ENCODE measurements at regions not wholly inside any gene's neighbourhood (a gene's known extent, or its start where the extent isn't known, plus 50 kb on each side); places are given as distances from the start of the nearest gene placed in this dataset.

DNA sequence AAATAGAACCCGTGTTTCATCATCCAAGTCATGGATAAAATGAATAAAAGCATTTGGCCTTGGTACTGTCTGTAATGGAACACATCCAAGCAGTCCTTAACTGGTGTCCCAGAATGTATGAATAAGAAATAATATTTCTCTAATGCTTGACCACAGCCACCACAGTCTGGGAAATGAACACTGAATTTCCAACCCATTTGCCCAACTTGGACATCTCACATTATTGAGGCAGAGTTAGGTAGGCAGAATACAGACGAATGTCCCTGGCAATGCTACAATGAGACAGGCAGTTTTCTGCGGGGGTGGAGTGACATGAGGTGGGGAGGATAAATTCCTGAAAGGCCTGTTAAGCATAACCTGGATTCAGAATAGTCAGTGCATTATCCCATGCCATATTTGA is 245.7 kb downstream of the ZIC1 start:
- H3K36me3 ChIP-seq: no peaks in the 10 kb centered on the region
- no peak overlapping the region for H3K27ac ChIP-seq
- no peak for TF ChIP-seq POLR2A (IDR thresholded peaks at IDR 0.05)
- TF ChIP-seq POLR2AphosphoS5 (IDR thresholded peaks at IDR 0.05; ENCODE audit: insufficient read depth in 1 of 2, low read depth in 1 of 2): no peak
- DNase-seq (ENCODE audit: extremely low spot score in 2 of 2): no peak
- no peak overlapping the region for H3K4me3 ChIP-seq
- intact Hi-C loops (cut with DNase I): no loop called here
- no peaks in the 10 kb centered on the region for H3K9me3 ChIP-seq
- no peaks in the 10 kb centered on the region for H3K4me1 ChIP-seq
- no peaks in the 10 kb centered on the region for H3K27me3 ChIP-seq

DNA sequence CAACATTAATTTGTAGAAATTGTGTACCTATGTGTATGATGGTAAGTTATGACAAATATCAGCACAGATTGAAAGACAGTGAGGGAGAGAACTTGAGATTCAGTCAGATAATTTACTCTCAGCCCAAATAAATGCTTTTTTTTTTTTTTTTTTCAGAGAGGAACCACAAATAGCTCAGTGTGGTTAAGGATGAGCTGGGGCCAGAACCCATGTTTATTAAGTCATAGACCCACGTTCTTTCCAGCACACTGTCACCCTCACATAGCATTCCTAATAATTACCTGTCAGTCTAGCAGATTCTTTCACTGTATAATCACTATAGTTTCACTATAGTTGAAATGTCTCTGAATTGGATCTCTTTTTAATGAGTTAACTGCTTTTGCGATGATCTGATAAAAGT is 246.1 kb downstream of the ZIC1 start:
- TF ChIP-seq POLR2AphosphoS5 (IDR thresholded peaks at IDR 0.05; ENCODE audit: insufficient read depth in 1 of 2, low read depth in 1 of 2) (no peak), POLR2A (IDR thresholded peaks at IDR 0.05) (no peak)
- TF ChIP-seq, protein P1, sequence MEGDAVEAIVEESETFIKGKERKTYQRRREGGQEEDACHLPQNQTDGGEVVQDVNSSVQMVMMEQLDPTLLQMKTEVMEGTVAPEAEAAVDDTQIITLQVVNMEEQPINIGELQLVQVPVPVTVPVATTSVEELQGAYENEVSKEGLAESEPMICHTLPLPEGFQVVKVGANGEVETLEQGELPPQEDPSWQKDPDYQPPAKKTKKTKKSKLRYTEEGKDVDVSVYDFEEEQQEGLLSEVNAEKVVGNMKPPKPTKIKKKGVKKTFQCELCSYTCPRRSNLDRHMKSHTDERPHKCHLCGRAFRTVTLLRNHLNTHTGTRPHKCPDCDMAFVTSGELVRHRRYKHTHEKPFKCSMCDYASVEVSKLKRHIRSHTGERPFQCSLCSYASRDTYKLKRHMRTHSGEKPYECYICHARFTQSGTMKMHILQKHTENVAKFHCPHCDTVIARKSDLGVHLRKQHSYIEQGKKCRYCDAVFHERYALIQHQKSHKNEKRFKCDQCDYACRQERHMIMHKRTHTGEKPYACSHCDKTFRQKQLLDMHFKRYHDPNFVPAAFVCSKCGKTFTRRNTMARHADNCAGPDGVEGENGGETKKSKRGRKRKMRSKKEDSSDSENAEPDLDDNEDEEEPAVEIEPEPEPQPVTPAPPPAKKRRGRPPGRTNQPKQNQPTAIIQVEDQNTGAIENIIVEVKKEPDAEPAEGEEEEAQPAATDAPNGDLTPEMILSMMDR (IDR thresholded peaks at IDR 0.05): no peak
- no peaks in the 10 kb centered on the region for H3K27me3 ChIP-seq
- intact Hi-C loops (cut with DNase I): no loop called here
- H3K27ac ChIP-seq: no peak overlapping the region
- no peaks in the 10 kb centered on the region for H3K4me1 ChIP-seq
- no peaks in the 10 kb centered on the region for H3K9me3 ChIP-seq
- no peaks in the 10 kb centered on the region for H3K36me3 ChIP-seq
- DNase-seq (ENCODE audit: extremely low spot score in 2 of 2): no peak
- no peak overlapping the region for H3K4me3 ChIP-seq

DNA sequence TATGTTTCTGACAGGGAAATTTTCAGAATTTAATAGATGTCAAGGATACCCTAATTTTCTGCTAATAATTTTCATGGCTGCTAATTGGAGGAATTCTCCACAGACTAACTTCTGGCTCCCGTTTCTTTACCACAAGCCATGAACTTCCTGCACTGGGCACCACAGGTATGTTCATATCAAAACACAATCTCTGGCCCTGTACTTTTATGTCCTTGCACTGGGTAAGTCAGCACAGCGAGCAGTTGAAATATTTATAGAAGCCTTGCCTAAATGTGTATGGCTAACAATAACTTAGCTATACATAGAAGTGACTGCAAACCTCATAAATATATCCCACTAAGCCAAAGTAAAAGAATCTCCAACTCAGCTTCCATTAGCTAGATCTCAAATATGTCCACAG is 246.9 kb downstream of the ZIC1 start:
- Histone ChIP-seq H3K4me1 (no peaks in the 10 kb centered on the region), H3K36me3 (no peaks in the 10 kb centered on the region), H3K27ac (no peak overlapping the region), H3K4me3 (no peak overlapping the region), H3K27me3 (no peaks in the 10 kb centered on the region), H3K9me3 (no peaks in the 10 kb centered on the region)
- no peak for DNase-seq (ENCODE audit: extremely low spot score in 2 of 2)
- intact Hi-C loops (cut with DNase I): no loop called here
- TF ChIP-seq POLR2AphosphoS5 (IDR thresholded peaks at IDR 0.05; ENCODE audit: insufficient read depth in 1 of 2, low read depth in 1 of 2): no peak
- TF ChIP-seq, protein P1 (IDR thresholded peaks at IDR 0.05): no peak

DNA sequence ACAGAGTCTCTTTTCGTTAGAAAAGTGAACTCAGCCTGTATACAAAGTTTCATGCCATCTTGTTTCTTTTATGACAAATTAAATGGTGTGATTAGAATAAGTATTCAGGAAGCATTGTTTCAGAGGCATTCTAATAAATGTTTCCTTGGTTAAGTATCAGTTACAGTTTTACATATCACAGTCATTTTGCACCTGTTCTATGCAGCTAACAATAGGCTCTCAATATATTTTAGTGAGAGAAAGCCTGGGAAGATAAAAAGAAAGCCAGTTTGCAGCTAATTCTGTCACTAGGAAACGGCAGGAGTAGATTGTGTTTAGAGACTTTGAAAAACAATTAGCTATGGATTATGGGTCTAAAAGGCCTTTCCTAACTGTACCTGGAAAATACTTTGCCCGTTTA is 252.8 kb downstream of the ZIC1 start:
- DNase-seq (ENCODE audit: extremely low spot score in 2 of 2): no peak
- TF ChIP-seq POLR2A (IDR thresholded peaks at IDR 0.05) (no peak), POLR2AphosphoS5 (IDR thresholded peaks at IDR 0.05; ENCODE audit: insufficient read depth in 1 of 2, low read depth in 1 of 2) (no peak)
- TF ChIP-seq, protein P1 (IDR thresholded peaks at IDR 0.05): no peak
- no peaks in the 10 kb centered on the region for H3K4me1 ChIP-seq
- no peak overlapping the region for H3K4me3 ChIP-seq
- H3K36me3 ChIP-seq: no peaks in the 10 kb centered on the region
- no peaks in the 10 kb centered on the region for H3K27me3 ChIP-seq
- intact Hi-C loops (cut with DNase I): no loop called here
- no peaks in the 10 kb centered on the region for H3K9me3 ChIP-seq
- H3K27ac ChIP-seq: no peak overlapping the region

DNA sequence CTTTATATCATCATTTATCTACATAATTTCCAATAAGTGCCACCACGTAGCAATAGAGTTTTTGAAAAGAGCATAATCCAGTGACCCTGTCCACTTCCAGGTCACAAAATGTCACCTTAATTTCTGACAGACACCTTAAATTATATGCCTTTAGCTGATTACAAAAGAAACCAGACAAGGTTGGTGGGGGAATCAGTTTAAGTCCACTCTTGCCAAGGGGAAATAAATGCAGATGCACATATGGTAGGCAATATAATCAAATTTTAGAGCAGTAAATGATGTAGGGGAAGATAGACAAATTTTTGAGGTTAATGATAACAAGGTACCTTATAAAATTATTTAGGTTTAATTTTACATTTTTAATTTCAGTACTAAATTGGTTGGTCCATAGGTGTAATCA is 253.5 kb downstream of the ZIC1 start:
- H3K27me3 ChIP-seq: no peaks in the 10 kb centered on the region
- no peak overlapping the region for H3K4me3 ChIP-seq
- H3K9me3 ChIP-seq: no peaks in the 10 kb centered on the region
- intact Hi-C loops (cut with DNase I): no loop called here
- H3K4me1 ChIP-seq: no peaks in the 10 kb centered on the region
- TF ChIP-seq, protein P1 (IDR thresholded peaks at IDR 0.05): no peak
- TF ChIP-seq POLR2AphosphoS5 (IDR thresholded peaks at IDR 0.05; ENCODE audit: insufficient read depth in 1 of 2, low read depth in 1 of 2) (no peak), POLR2A (IDR thresholded peaks at IDR 0.05) (no peak)
- no peaks in the 10 kb centered on the region for H3K36me3 ChIP-seq
- no peak for DNase-seq (ENCODE audit: extremely low spot score in 2 of 2)
- H3K27ac ChIP-seq: no peak overlapping the region

DNA sequence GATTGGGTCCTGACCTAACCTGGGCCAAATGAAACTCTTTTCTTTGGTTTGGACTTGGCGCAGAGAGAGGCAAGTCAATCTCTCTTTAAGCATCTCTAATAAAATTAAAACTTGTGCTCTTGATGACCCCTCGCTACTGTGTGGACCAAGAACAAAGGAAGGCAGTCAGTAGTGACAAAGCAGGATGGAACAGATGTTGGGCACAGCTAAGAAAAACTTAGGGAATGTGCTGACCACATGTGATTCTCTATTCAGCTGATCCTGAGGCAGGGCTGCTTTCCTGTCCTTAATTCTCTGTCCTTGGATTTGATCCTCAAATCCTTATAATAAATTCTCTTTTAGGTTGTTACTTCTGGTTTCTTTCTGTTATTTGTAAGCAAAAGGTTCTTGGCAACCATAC is 259.9 kb downstream of the ZIC1 start:
- H3K36me3 ChIP-seq: no peaks in the 10 kb centered on the region
- no peaks in the 10 kb centered on the region for H3K9me3 ChIP-seq
- H3K27ac ChIP-seq: no peak overlapping the region
- DNase-seq (ENCODE audit: extremely low spot score in 2 of 2): no peak
- H3K4me1 ChIP-seq: no peaks in the 10 kb centered on the region
- intact Hi-C loops (cut with DNase I): no loop called here
- H3K4me3 ChIP-seq: no peak overlapping the region
- no peaks in the 10 kb centered on the region for H3K27me3 ChIP-seq
- no peak for TF ChIP-seq POLR2A (IDR thresholded peaks at IDR 0.05)
- no peak for TF ChIP-seq POLR2AphosphoS5 (IDR thresholded peaks at IDR 0.05; ENCODE audit: insufficient read depth in 1 of 2, low read depth in 1 of 2)
- TF ChIP-seq, protein P1 (IDR thresholded peaks at IDR 0.05): no peak
